ENCODE measurements at regions not wholly inside any gene's neighbourhood (a gene's known extent, or its start where the extent isn't known, plus 50 kb on each side); places are given as distances from the start of the nearest gene placed in this dataset.

GRCh38 chr4:38205261-38205660, 245.1 kb downstream of the PTTG2 start:
- no peaks in the 10 kb centered on the region for H3K36me3 ChIP-seq (replicated peaks in 1 of 2; ENCODE audit: insufficient read depth in 1 of 2, low read depth in 2 of 2)
- TF ChIP-seq CTCF (IDR thresholded peaks at IDR 0.05) (no peak), POLR2A (IDR thresholded peaks at IDR 0.05) (no peak)
- DNase-seq (no peak), ATAC-seq (no peak)
- no peak overlapping the region for H3K4me3 ChIP-seq
- H3K27me3 ChIP-seq = no peaks in the 10 kb centered on the region
- no peak overlapping the region for H3K27ac ChIP-seq
- no peaks in the 10 kb centered on the region for H3K4me1 ChIP-seq
- WGBS, 2 donors = 80 to 86% methylated on average over 3 of the region's 3 CpGs
- intact Hi-C loops (cut with DNase I) = no loop called here
- no peaks in the 10 kb centered on the region for H3K9me3 ChIP-seq

- Histone ChIP-seq H3K36me3 (replicated peaks in 1 of 2; ENCODE audit: insufficient read depth in 1 of 2, low read depth in 2 of 2) (no peaks in the 10 kb centered on the region), H3K9me3 (no peaks in the 10 kb centered on the region), H3K4me1 (no peaks in the 10 kb centered on the region), H3K27ac (no peak overlapping the region), H3K27me3 (no peaks in the 10 kb centered on the region), H3K4me3 (no peak overlapping the region)
- DNase-seq = no peak
- no peak for TF ChIP-seq CTCF (IDR thresholded peaks at IDR 0.05)
- no peak for TF ChIP-seq POLR2A (IDR thresholded peaks at IDR 0.05)
- WGBS, 2 donors = 65 to 69% methylated on average over 2 of the region's 2 CpGs
- intact Hi-C loops (cut with DNase I) = no loop called here
- ATAC-seq = no peak
Measured at GRCh38 chr4:38207110-38207457, 246.9 kb downstream of the PTTG2 start.

GRCh38 chr4:38209654-38210053, 249.5 kb downstream of the PTTG2 start:
- no peak for DNase-seq
- 77 to 78% methylated on average over 2 of the region's 2 CpGs for WGBS, 2 donors
- Histone ChIP-seq H3K27ac (no peak overlapping the region), H3K36me3 (replicated peaks in 1 of 2; ENCODE audit: insufficient read depth in 1 of 2, low read depth in 2 of 2) (no peaks in the 10 kb centered on the region), H3K4me3 (no peak overlapping the region), H3K27me3 (no peaks in the 10 kb centered on the region), H3K9me3 (no peaks in the 10 kb centered on the region), H3K4me1 (no peaks in the 10 kb centered on the region)
- ATAC-seq = no peak
- no peak for TF ChIP-seq CTCF (IDR thresholded peaks at IDR 0.05)
- no peak for TF ChIP-seq POLR2A (IDR thresholded peaks at IDR 0.05)
- intact Hi-C loops (cut with DNase I) = no loop called here

GRCh38 chr4:38210396-38211114, 250.4 kb downstream of the PTTG2 start:
- ATAC-seq (no peak), DNase-seq (no peak)
- no peaks in the 10 kb centered on the region for H3K4me1 ChIP-seq
- 72% methylated on average over 11 of the region's 11 CpGs for WGBS, 2 donors
- H3K27ac ChIP-seq = no peak overlapping the region
- intact Hi-C loops (cut with DNase I) = no loop called here
- no peaks in the 10 kb centered on the region for H3K36me3 ChIP-seq (replicated peaks in 1 of 2; ENCODE audit: insufficient read depth in 1 of 2, low read depth in 2 of 2)
- no peaks in the 10 kb centered on the region for H3K9me3 ChIP-seq
- TF ChIP-seq CTCF (IDR thresholded peaks at IDR 0.05) (no peak), POLR2A (IDR thresholded peaks at IDR 0.05) (no peak)
- no peak overlapping the region for H3K4me3 ChIP-seq
- H3K27me3 ChIP-seq = no peaks in the 10 kb centered on the region

GRCh38 chr4:38211885-38212284, 251.7 kb downstream of the PTTG2 start:
- Histone ChIP-seq H3K27ac (no peak overlapping the region), H3K9me3 (no peaks in the 10 kb centered on the region), H3K36me3 (replicated peaks in 1 of 2; ENCODE audit: insufficient read depth in 1 of 2, low read depth in 2 of 2) (no peaks in the 10 kb centered on the region), H3K4me1 (no peaks in the 10 kb centered on the region), H3K27me3 (no peaks in the 10 kb centered on the region), H3K4me3 (no peak overlapping the region)
- WGBS, 2 donors = 40 to 64% methylated on average over 2 of the region's 2 CpGs
- ATAC-seq (no peak), DNase-seq (no peak)
- no peak for TF ChIP-seq POLR2A (IDR thresholded peaks at IDR 0.05)
- TF ChIP-seq CTCF (IDR thresholded peaks at IDR 0.05) = no peak
- intact Hi-C loops (cut with DNase I) = no loop called here
